ENCODE measurements at regions not wholly inside any gene's neighbourhood (a gene's known extent, or its start where the extent isn't known, plus 50 kb on each side); places are given as distances from the start of the nearest gene placed in this dataset.

- Histone ChIP-seq H4K20me1 (ENCODE audit: insufficient read depth, low read length) (no peaks in the 10 kb centered on the region), H3K4me3 (ENCODE audit: low read depth, low read length, poor library complexity, severe bottlenecking) (no peak overlapping the region), H2AFZ (ENCODE audit: low read length) (no peak overlapping the region), H3K4me1 (ENCODE audit: insufficient read depth, low read length, poor library complexity, severe bottlenecking) (no peaks in the 10 kb centered on the region), H3K9me2 (ENCODE audit: insufficient read depth, low read length) (no peaks in the 10 kb centered on the region), H3K36me3 (ENCODE audit: insufficient read depth, low read length) (no peaks in the 10 kb centered on the region), H3K27ac (ENCODE audit: low read depth, low read length, poor library complexity, severe bottlenecking) (no peak overlapping the region), H3K9me3 (ENCODE audit: low read length) (no peaks in the 10 kb centered on the region), H3K79me2 (ENCODE audit: insufficient read depth, low read depth, low read length) (no peaks in the 10 kb centered on the region), H3K4me2 (ENCODE audit: low read length) (no peak overlapping the region)
- DNase-seq (ENCODE audit: low spot score), result no peak
- POLR2A ChIA-PET, result no interaction called here
- TF ChIP-seq CTCF (conservative IDR thresholded peaks at IDR 0.05; ENCODE audit: low read length), result no peak
- no peak for TF ChIP-seq EZH2phosphoT487 (IDR thresholded peaks at IDR 0.05; ENCODE audit: borderline replicate concordance, low read depth, low read length)
- intact Hi-C loops (cut with micrococcal nuclease; ENCODE audit: unreplicated experiment), result no loop called here
- no TSS peak for BruUV-seq (replicated peaks)
- CTCF ChIA-PET (ENCODE audit: unreplicated experiment), result no interaction called here
Observed at GRCh38 chr5:1660511-1660910, 136.8 kb upstream of the LPCAT1 start.

- TF ChIP-seq EZH2phosphoT487 (IDR thresholded peaks at IDR 0.05; ENCODE audit: borderline replicate concordance, low read depth, low read length), result no peak
- TF ChIP-seq CTCF (conservative IDR thresholded peaks at IDR 0.05; ENCODE audit: low read length), result no peak
- no peaks in the 10 kb centered on the region for H3K79me2 ChIP-seq (ENCODE audit: insufficient read depth, low read depth, low read length)
- H3K4me3 ChIP-seq (ENCODE audit: low read depth, low read length, poor library complexity, severe bottlenecking), result no peak overlapping the region
- no peaks in the 10 kb centered on the region for H4K20me1 ChIP-seq (ENCODE audit: insufficient read depth, low read length)
- POLR2A ChIA-PET, result no interaction called here
- no peak overlapping the region for H3K27ac ChIP-seq (ENCODE audit: low read depth, low read length, poor library complexity, severe bottlenecking)
- no TSS peak for BruUV-seq (replicated peaks)
- no peaks in the 10 kb centered on the region for H3K9me3 ChIP-seq (ENCODE audit: low read length)
- H2AFZ ChIP-seq (ENCODE audit: low read length), result no peak overlapping the region
- no peak overlapping the region for H3K4me2 ChIP-seq (ENCODE audit: low read length)
- intact Hi-C loops (cut with micrococcal nuclease; ENCODE audit: unreplicated experiment), result no loop called here
- CTCF ChIA-PET (ENCODE audit: unreplicated experiment), result no interaction called here
- H3K4me1 ChIP-seq (ENCODE audit: insufficient read depth, low read length, poor library complexity, severe bottlenecking), result peaks cover 2% of the 10 kb centered on the region
- DNase-seq (ENCODE audit: low spot score), result no peak
- H3K36me3 ChIP-seq (ENCODE audit: insufficient read depth, low read length), result no peaks in the 10 kb centered on the region
- no peaks in the 10 kb centered on the region for H3K9me2 ChIP-seq (ENCODE audit: insufficient read depth, low read length)
Observed at GRCh38 chr5:1660001-1660400, 136.2 kb upstream of the LPCAT1 start.

- no peaks in the 10 kb centered on the region for H3K79me2 ChIP-seq (ENCODE audit: insufficient read depth, low read depth, low read length)
- no peaks in the 10 kb centered on the region for H3K9me2 ChIP-seq (ENCODE audit: insufficient read depth, low read length)
- peaks cover 9% of the 10 kb centered on the region for H3K4me1 ChIP-seq (ENCODE audit: insufficient read depth, low read length, poor library complexity, severe bottlenecking)
- BruUV-seq (replicated peaks), result no TSS peak
- no peaks in the 10 kb centered on the region for H3K36me3 ChIP-seq (ENCODE audit: insufficient read depth, low read length)
- DNase-seq (ENCODE audit: low spot score), result no peak
- intact Hi-C loops (cut with micrococcal nuclease; ENCODE audit: unreplicated experiment), result no loop called here
- H3K4me3 ChIP-seq (ENCODE audit: low read depth, low read length, poor library complexity, severe bottlenecking), result no peak overlapping the region
- POLR2A ChIA-PET, result no interaction called here
- H2AFZ ChIP-seq (ENCODE audit: low read length), result no peak overlapping the region
- no peaks in the 10 kb centered on the region for H3K9me3 ChIP-seq (ENCODE audit: low read length)
- H3K4me2 ChIP-seq (ENCODE audit: low read length), result no peak overlapping the region
- no peaks in the 10 kb centered on the region for H4K20me1 ChIP-seq (ENCODE audit: insufficient read depth, low read length)
- no peak overlapping the region for H3K27ac ChIP-seq (ENCODE audit: low read depth, low read length, poor library complexity, severe bottlenecking)
- TF ChIP-seq EZH2phosphoT487 (IDR thresholded peaks at IDR 0.05; ENCODE audit: borderline replicate concordance, low read depth, low read length), result no peak
- no peak for TF ChIP-seq CTCF (conservative IDR thresholded peaks at IDR 0.05; ENCODE audit: low read length)
- CTCF ChIA-PET (ENCODE audit: unreplicated experiment), result no interaction called here
Observed at GRCh38 chr5:1659100-1659981, 135.6 kb upstream of the LPCAT1 start.

All from OCI-LY7 (cell line).